Memory B cell (primary cell): ENCODE measurements at regions not wholly inside any gene's neighbourhood (a gene's known extent, or its start where the extent isn't known, plus 50 kb on each side); places are given as distances from the start of the nearest gene placed in this dataset.
"Not testable (repeated sequence)": the region's sequence is repeated elsewhere in the genome, so short reads cannot be mapped to it uniquely, and the experiment has no call there.

Source experiments
- ATAC-seq: fragments of 150-1000 bp; cut with Tn5 transposase; 2 replicates; pipeline ENCODE4 v1.10.0; 2021; ENCODE audit warnings: low read depth, mild to moderate bottlenecking, moderate library complexity
- DNase-seq, 2 donors: peaks; one replicate each; pipeline ENCODE4 v3.0.0; 2022; ENCODE audit warnings: low spot score in 2 of 2
- H3K27ac Mint-ChIP-seq: one replicate; pipeline ENCODE4 v1.8.0; 2022; ENCODE audit warnings: mild to moderate bottlenecking, moderate library complexity, mixed read lengths
- H3K27me3 Mint-ChIP-seq: one replicate; pipeline ENCODE4 v1.8.0; 2022; ENCODE audit warnings: mixed read lengths
- H3K36me3 Mint-ChIP-seq: one replicate; pipeline ENCODE4 v1.8.0; 2022; ENCODE audit warnings: mild to moderate bottlenecking, mixed read lengths
- H3K4me1 Mint-ChIP-seq: one replicate; pipeline ENCODE4 v1.8.0; 2022; ENCODE audit warnings: mixed read lengths
- H3K4me3 Mint-ChIP-seq: one replicate; pipeline ENCODE4 v1.8.0; 2022; ENCODE audit warnings: mild to moderate bottlenecking, moderate library complexity, mixed read lengths
- H3K9me3 Mint-ChIP-seq: one replicate; pipeline ENCODE4 v1.8.0; 2022; ENCODE audit warnings: mixed read lengths

GRCh38 chr12:62010331-62010906, 249.8 kb upstream of the USP15 start:
- not testable (repeated sequence) for H3K36me3 Mint-ChIP-seq, H3K4me1 Mint-ChIP-seq, H3K27ac Mint-ChIP-seq, H3K9me3 Mint-ChIP-seq, H3K4me3 Mint-ChIP-seq, DNase-seq, H3K27me3 Mint-ChIP-seq, ATAC-seq

GRCh38 chr12:62010973-62011372, 249.2 kb upstream of the USP15 start:
- ATAC-seq, H3K27me3 Mint-ChIP-seq, H3K4me1 Mint-ChIP-seq, H3K36me3 Mint-ChIP-seq, H3K27ac Mint-ChIP-seq, H3K4me3 Mint-ChIP-seq, DNase-seq, H3K9me3 Mint-ChIP-seq: not testable (repeated sequence)

GRCh38 chr12:62014330-62014729, 245.9 kb upstream of the USP15 start:
- no peak overlapping the region for H3K27ac Mint-ChIP-seq
- H3K4me1 Mint-ChIP-seq = no peaks in the 10 kb centered on the region
- no peak overlapping the region for H3K4me3 Mint-ChIP-seq
- H3K36me3 Mint-ChIP-seq = no peaks in the 10 kb centered on the region
- no peak for DNase-seq
- H3K9me3 Mint-ChIP-seq = no peaks in the 10 kb centered on the region
- H3K27me3 Mint-ChIP-seq = peaks cover 3% of the 10 kb centered on the region
- ATAC-seq = no peak

GRCh38 chr12:62016021-62016420, 244.2 kb upstream of the USP15 start:
- no peaks in the 10 kb centered on the region for H3K36me3 Mint-ChIP-seq
- H3K4me3 Mint-ChIP-seq = no peak overlapping the region
- no peak overlapping the region for H3K27ac Mint-ChIP-seq
- no peaks in the 10 kb centered on the region for H3K9me3 Mint-ChIP-seq
- no peaks in the 10 kb centered on the region for H3K4me1 Mint-ChIP-seq
- DNase-seq (no peak), ATAC-seq (no peak)
- H3K27me3 Mint-ChIP-seq = peaks cover 3% of the 10 kb centered on the region

GRCh38 chr12:62021808-62022207, 238.4 kb upstream of the USP15 start:
- no peaks in the 10 kb centered on the region for H3K27me3 Mint-ChIP-seq
- DNase-seq (no peak), ATAC-seq (no peak)
- no peaks in the 10 kb centered on the region for H3K9me3 Mint-ChIP-seq
- no peak overlapping the region for H3K27ac Mint-ChIP-seq
- no peaks in the 10 kb centered on the region for H3K36me3 Mint-ChIP-seq
- no peaks in the 10 kb centered on the region for H3K4me1 Mint-ChIP-seq
- H3K4me3 Mint-ChIP-seq = no peak overlapping the region

GRCh38 chr12:62028536-62028935, 231.7 kb upstream of the USP15 start:
- DNase-seq (no peak), ATAC-seq (no peak)
- Mint-ChIP-seq H3K9me3 (no peaks in the 10 kb centered on the region), H3K4me1 (no peaks in the 10 kb centered on the region), H3K36me3 (no peaks in the 10 kb centered on the region), H3K27ac (no peak overlapping the region), H3K27me3 (no peaks in the 10 kb centered on the region), H3K4me3 (no peak overlapping the region)

DNA sequence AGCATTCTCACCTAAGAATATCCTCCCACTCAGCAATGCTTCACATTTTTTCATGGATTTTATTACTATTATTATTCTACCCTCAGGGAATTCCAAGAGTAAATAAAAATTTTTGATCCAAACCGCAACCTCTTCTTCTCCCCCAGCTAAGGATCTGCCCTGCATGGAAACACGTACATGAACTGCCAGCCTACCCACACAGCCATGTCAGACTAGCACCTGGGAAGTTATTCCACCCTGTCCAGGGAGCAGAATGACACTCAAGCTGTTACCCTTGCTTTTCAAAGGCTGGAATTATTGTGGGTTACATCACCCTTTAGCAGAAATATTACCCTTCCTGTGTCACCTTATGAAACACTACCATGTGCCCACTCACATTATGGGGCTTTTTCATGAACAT, 227.3 kb upstream of the USP15 start:
- no peak for ATAC-seq
- Mint-ChIP-seq H3K4me1 (no peaks in the 10 kb centered on the region), H3K36me3 (no peaks in the 10 kb centered on the region), H3K27me3 (peaks cover 1% of the 10 kb centered on the region), H3K4me3 (no peak overlapping the region), H3K9me3 (no peaks in the 10 kb centered on the region), H3K27ac (no peak overlapping the region)
- DNase-seq = no peak

GRCh38 chr12:62044450-62045135, 215.6 kb upstream of the USP15 start:
- Mint-ChIP-seq H3K4me3 (no peak overlapping the region), H3K9me3 (no peaks in the 10 kb centered on the region), H3K27ac (no peak overlapping the region), H3K4me1 (no peaks in the 10 kb centered on the region), H3K36me3 (no peaks in the 10 kb centered on the region), H3K27me3 (no peaks in the 10 kb centered on the region)
- DNase-seq = no peak
- ATAC-seq = no peak

DNA sequence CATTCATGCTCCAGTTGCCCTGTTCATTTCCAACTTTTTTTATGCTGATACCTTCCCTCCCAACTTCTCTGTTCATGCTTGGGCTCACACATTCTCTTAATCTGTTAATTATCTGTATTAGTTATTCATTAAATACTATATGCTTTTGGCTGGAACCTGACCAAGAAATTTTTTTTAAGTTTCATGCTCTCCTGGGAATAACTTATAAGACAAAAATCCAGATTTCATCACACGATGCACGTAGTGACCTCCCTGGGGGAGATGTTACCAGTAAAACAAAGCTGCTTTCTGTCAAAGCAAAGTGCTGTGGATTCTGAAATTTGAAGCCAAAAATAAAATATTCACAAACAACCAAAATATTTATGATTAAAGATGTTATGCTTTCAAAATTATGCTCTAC, 215.0 kb upstream of the USP15 start:
- Mint-ChIP-seq H3K4me1 (no peaks in the 10 kb centered on the region), H3K9me3 (no peaks in the 10 kb centered on the region), H3K4me3 (no peak overlapping the region), H3K27ac (no peak overlapping the region), H3K27me3 (no peaks in the 10 kb centered on the region), H3K36me3 (no peaks in the 10 kb centered on the region)
- ATAC-seq = no peak
- no peak for DNase-seq

- Mint-ChIP-seq H3K4me1 (no peaks in the 10 kb centered on the region), H3K4me3 (no peak overlapping the region), H3K27ac (no peak overlapping the region), H3K36me3 (no peaks in the 10 kb centered on the region), H3K9me3 (no peaks in the 10 kb centered on the region), H3K27me3 (no peaks in the 10 kb centered on the region)
- DNase-seq (no peak), ATAC-seq (no peak)
Observed at GRCh38 chr12:62050785-62051184, 209.4 kb upstream of the USP15 start.

DNA sequence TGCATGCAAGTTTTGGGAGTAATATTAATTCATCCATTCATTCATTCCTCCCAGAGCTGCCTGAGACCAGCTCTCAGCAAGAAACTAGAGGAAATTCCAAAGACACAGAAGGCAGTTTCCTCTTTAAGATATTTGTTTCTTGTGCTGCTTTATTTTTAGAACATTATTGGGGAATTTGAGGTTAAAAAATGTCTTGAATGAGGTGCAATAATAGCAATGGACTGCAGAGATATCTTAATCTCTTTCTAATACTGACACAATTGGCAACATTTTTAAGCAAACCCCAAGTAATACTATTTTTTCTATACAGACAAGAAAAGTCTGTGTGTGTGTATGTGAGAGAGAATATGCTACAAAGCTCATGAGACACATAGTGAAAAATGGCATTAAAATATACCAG, 190.2 kb upstream of the USP15 start:
- peaks cover 4% of the 10 kb centered on the region for H3K27me3 Mint-ChIP-seq
- no peak overlapping the region for H3K27ac Mint-ChIP-seq
- DNase-seq = no peak
- H3K36me3 Mint-ChIP-seq = no peaks in the 10 kb centered on the region
- no peaks in the 10 kb centered on the region for H3K4me1 Mint-ChIP-seq
- no peak for ATAC-seq
- H3K4me3 Mint-ChIP-seq = no peak overlapping the region
- no peaks in the 10 kb centered on the region for H3K9me3 Mint-ChIP-seq

DNA sequence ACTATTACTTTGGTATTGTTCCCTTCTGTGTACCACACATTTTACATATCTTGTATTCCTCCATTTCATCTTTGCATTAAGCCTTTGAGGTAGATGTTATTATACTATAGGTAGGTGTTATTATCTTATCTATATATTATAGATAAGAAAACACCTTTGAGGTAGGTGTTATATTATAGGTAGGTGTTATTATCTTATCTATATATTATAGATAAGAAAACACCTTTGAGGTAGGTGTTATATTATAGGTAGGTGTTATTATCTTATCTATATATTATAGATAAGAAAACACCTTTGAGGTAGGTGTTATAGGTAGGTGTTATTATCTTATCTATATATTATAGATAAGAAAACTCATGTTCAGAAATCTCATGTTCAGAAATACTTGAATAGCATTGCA, 187.0 kb upstream of the USP15 start:
- H3K36me3 Mint-ChIP-seq, ATAC-seq, H3K4me3 Mint-ChIP-seq, H3K4me1 Mint-ChIP-seq, H3K27me3 Mint-ChIP-seq, H3K27ac Mint-ChIP-seq, H3K9me3 Mint-ChIP-seq, DNase-seq: not testable (repeated sequence)

DNA sequence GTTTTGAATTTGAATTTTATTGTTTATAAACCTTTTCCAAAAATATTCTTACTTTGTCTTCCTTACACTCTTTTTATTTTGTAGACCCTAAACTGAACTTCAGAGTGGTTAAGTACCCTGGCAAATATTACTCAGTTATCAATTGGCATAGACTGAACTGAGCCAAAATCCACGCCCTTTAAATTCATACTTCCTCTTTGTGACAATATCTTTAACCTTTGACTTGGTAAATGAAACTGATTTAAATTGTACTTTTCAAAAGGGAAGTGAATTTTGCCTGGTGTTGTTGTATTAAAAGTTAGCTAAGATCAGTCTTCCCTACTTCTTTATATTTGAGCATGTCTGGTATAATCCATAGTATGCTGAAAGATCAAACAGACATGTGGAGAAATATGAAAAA, 184.3 kb upstream of the USP15 start:
- DNase-seq = no peak
- no peaks in the 10 kb centered on the region for H3K9me3 Mint-ChIP-seq
- peaks cover 7% of the 10 kb centered on the region for H3K27me3 Mint-ChIP-seq
- no peaks in the 10 kb centered on the region for H3K4me1 Mint-ChIP-seq
- ATAC-seq = peak; percentile 37
- H3K27ac Mint-ChIP-seq = no peak overlapping the region
- no peak overlapping the region for H3K4me3 Mint-ChIP-seq
- H3K36me3 Mint-ChIP-seq = no peaks in the 10 kb centered on the region

- no peak overlapping the region for H3K4me3 Mint-ChIP-seq
- DNase-seq (no peak), ATAC-seq (no peak)
- H3K27me3 Mint-ChIP-seq = peaks cover 3% of the 10 kb centered on the region
- H3K36me3 Mint-ChIP-seq = no peaks in the 10 kb centered on the region
- no peaks in the 10 kb centered on the region for H3K4me1 Mint-ChIP-seq
- no peak overlapping the region for H3K27ac Mint-ChIP-seq
- H3K9me3 Mint-ChIP-seq = no peaks in the 10 kb centered on the region
Observed at GRCh38 chr12:62078020-62078419, 182.2 kb upstream of the USP15 start.

- peaks cover 4% of the 10 kb centered on the region for H3K27me3 Mint-ChIP-seq
- DNase-seq (no peak), ATAC-seq (no peak)
- H3K4me1 Mint-ChIP-seq = no peaks in the 10 kb centered on the region
- H3K9me3 Mint-ChIP-seq = no peaks in the 10 kb centered on the region
- H3K4me3 Mint-ChIP-seq = no peak overlapping the region
- H3K27ac Mint-ChIP-seq = no peak overlapping the region
- no peaks in the 10 kb centered on the region for H3K36me3 Mint-ChIP-seq
Observed at GRCh38 chr12:62082448-62082847, 177.8 kb upstream of the USP15 start.
